Epithelial cell of prostate (primary cell): ENCODE measurements at regions not wholly inside any gene's neighbourhood (a gene's known extent, or its start where the extent isn't known, plus 50 kb on each side); places are given as distances from the start of the nearest gene placed in this dataset.

ENCODE experiments used
- DNase-seq: peaks from one replicate; pipeline ENCODE4 v3.0.0-alpha.2; 2011; ENCODE audit warnings: low read depth, low spot score
- H3K27ac ChIP-seq: fragments of 450-650 bp; 2 replicates; pipeline ENCODE4 v1.5.1; 2017; ENCODE audit warnings: mild to moderate bottlenecking

DNA sequence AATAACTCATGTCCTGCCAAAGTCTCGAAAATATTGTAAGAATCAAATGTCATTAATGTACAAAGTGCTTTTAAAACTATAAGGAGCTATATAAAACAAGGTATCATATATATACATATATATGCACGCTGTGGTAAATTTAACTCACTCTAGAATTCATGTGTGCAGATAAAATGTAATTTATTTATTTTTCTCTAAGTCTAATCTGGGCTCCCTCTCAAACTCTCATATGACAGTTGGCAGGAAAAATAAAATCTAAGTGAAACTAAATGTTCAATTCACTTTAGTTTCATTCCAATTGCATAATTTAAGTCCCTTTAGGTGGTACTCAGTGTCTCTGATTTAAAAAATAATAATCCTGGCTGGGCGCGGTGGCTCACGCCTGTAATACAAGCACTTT, 372.0 kb upstream of the DAB1 start:
- DNase-seq: no peak
- no peak overlapping the region for H3K27ac ChIP-seq

DNA sequence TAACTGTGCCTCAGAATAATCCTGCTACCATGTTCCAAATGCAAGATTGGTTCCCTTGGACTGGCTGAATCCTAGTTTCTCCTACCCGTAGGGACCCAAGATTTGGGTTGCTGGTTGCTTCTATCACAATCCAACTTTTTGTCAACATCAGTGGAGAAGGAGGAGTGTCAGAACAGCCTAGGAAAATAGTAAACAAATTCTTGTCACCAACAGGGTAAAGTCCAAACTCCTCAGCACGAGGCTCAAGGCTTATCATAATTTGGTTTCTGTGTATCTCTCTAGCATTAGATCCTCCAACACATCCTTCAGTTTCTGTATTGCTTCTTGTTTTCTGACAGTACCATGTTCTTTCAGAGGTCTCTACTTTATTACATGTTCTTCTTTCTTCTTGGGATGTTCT, 370.2 kb upstream of the DAB1 start:
- no peak for DNase-seq
- H3K27ac ChIP-seq: no peak overlapping the region

DNA sequence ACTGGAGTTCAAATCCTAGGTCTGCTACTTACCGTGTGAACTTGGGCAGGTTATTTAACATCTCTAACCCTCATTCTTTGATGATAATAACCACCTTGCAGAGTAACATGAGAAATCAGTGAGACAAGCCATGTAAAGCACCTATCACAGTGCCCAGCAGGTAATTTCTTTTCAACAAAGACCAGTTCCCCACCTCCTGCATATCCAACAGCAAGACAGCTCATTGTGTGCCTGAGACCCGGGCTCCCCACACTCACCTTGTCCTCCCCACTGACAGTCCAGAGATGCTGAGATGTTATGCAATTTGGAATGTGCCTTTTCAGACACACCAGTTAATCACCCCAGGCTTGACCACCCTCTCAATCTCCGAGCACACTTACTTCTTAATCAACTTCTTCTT, 367.6 kb upstream of the DAB1 start:
- H3K27ac ChIP-seq: no peak overlapping the region
- no peak for DNase-seq

DNA sequence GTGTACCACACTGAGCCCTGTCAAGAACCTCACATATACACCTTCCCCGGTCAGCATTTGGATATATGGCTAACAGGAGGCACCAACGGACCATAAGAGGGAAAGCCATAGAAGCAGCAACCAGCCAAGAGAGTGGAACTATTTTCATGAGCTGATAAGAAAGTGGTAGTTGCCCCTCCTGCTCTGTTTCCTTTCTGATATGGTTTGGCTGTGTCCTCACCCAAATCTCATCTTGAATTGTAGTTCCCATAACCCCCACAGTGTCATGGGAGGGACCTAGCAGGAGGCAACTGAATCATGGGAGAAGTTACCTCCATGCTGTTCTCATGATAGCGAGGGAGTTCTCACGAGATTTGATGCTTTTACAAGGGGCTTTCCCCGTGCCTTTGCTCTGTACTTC, 366.1 kb upstream of the DAB1 start:
- no peak overlapping the region for H3K27ac ChIP-seq
- DNase-seq: no peak

DNA sequence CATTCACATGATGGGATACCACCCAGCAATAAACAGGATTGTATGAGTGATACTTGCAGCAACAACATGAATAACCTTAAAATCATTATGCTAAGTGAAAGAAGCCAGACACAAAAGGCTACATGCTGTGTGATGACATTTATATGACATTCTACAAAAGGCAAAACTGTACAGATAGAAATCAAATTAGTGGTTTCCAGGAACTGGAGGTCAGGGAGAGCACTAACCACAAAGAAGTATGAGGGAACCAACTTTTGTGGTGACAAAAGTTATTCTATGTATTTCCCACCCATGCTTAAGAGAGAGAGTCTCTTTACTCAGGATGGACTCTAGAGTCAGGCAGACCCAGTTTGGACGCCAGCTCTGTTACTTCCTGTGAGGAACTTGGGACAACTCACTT, 364.5 kb upstream of the DAB1 start:
- no peak for DNase-seq
- H3K27ac ChIP-seq: no peak overlapping the region

DNA sequence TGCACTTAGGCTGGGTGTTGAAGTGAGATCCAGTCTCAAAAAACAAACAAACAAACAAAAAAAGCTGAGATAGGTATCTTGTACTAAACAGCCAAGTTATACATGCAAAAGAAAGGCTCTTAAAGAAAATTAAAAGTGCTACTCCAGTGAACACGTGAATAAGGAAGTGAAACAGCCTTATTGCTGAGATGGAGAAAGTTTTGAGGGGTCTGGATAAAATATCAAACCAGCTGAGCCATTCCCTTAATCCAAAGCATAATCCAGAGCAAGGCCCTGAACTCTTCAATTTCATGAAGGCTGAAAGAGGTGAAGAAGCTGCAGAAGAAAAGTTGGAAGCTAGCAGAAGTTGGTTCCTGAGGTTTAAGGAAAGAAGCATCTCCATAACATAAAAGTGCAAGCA, 360.5 kb upstream of the DAB1 start:
- DNase-seq: no peak
- H3K27ac ChIP-seq: no peak overlapping the region

DNA sequence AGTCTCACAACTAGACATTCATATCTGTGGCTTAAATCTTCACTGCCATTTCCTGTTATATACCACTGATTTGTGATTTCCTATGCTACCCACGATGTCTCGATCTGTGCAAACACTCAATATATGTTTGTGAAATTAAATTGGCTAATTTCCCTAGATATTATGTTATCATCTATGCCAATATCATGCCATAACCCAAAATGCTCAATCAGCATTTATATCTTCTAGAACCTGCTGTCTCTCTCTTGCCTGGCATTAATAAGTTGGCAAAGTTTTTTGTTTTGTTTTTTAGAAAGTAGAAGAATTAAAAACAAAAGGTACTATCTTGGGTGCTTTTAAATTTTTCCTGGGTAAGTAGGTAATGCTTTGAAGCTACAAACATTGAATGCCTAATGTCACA, 358.5 kb upstream of the DAB1 start:
- no peak for DNase-seq
- no peak overlapping the region for H3K27ac ChIP-seq

DNA sequence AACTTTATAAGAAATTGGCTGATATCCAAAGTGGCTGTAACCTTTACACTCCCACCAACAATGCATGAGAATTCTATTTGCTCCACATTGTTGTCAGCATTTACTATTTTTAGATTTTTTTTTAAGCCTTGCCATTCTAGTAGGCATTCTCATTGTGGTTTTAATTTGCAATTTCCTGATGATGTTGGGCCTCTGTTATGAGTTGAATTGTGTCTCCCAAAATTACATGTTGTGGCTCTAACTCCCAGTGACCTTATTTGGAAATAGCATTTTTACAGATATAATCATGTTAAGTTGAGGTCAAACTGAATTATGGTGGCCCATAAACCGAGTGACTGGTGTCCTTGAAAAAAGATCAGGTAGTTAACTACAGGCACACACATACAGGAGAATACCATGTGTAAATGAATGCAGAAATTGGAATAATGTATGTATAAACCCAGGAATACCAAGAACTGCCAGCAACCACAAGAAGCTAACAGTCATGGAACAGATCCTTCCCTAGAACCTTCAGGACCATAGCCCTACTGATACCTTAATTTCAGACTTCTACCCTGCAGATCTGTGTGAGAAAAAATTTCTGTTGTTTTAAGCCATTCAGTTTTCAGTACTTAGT, 348.8 kb upstream of the DAB1 start:
- no peak for DNase-seq

DNA sequence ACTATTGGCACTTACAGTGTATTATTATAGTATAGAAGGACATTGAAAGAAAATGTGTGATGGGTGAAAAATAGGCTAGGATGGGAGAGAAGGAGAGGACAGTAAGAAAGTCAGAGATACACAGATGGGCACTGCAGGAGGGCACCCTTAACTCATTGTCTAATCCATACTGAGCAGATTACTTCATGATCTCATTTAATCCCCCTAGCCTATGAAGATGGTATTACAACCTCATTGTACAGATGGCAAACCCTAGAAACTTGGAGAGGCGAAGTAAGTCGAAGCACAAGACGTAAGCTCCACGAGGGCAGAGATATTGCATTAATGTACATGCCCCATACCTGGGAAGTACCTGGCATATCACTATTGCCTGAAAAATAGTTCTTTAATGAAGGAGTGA, 346.9 kb upstream of the DAB1 start:
- no peak for DNase-seq
- no peak overlapping the region for H3K27ac ChIP-seq

More for the DNA sequence above, 348.8 kb upstream of the DAB1 start:
- H3K27ac ChIP-seq: no peak overlapping the region

DNA sequence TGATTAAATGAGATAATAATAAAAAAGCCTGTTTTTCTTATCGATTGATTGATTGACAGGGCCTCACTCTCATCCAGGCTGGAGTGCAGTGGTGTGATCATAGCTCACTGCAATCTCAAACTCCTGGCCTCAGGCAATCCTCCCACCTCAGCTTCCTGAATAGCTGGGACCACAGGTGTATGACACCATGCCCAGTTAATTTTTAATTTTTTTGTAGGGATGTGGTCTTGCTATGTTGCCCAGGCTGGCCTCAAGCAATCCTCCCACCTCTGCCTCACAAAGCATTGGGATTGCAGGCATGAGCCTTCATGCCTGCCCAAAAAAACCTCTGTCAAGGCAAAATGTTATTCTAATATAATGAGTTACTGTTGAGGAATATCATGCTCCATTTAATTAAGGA, 346.4 kb upstream of the DAB1 start:
- no peak for DNase-seq
- no peak overlapping the region for H3K27ac ChIP-seq

DNA sequence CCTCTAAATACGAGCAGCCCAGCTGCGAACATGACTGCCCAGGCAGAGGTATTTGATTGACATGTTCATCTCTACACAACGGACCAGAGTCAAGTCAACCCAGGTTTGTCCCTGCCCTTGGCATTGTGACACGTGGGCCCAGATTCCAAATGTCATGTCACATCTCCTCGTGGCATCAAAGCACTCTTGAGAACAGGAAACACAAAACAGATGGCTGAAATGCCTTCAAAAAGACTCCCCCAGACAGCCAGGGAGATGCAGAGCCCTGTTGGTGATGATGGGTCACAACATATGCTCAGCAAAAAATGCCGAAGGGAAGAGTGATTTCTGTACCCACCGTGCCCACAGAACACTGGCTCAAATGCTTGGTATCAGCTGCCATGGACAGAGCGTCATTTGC, 337.8 kb upstream of the DAB1 start:
- no peak overlapping the region for H3K27ac ChIP-seq
- DNase-seq: no peak

DNA sequence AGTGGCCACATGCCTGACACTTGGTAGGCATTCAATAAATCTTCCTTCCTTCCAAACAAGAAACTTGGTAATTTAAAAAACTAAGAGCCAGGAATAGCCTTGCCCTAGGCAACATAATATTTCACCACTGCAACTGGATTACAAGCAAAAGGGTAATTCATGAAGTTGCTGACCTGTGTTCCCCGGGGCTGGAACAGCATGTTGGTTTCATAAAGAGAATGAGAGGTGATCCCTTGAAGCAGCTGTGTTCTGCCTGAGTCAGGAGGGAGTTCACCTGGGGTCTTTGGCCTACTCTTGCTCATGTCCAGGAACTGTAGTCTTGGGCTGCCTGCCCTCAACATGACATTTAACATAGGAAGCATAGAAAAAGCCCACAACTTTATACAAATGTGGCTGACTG, 329.0 kb upstream of the DAB1 start:
- no peak overlapping the region for H3K27ac ChIP-seq
- DNase-seq: no peak

DNA sequence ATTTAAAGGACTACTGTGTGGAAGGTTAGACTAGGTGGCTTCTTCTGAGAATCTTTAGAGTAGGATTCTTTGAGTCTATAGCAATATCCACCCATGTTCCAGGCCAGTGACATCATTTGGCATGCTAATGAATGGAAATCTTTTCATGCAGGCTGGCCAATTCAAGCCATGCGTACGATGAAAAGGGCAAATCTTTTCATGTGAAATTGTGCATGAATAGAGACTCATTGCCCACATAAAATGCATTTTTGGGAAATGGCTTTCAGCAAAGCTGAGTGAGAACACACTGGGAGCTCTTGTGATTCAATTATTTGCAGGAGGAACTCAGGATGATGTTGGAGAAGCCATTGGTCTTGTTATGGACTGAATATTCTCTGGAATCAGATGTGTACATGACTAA, 324.9 kb upstream of the DAB1 start:
- DNase-seq: no peak
- H3K27ac ChIP-seq: no peak overlapping the region

DNA sequence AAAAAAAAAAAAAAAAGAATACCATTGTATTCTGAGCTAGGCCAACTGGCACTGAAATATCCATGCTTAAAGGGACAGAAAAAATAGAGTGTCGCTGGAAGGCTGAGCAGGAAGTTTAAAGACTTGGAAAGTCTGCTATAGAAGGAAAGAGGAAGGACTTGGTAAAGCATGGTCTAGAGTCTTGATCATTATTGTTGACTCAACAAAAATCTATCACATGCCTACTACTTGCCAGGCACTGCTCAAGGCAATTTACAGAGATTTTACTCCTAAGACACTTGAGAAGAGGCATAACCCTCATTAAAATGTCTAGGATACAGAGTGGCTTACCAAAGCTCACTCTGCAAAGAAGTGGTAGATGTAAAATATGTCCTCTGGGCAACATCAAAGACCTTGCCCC, 324.0 kb upstream of the DAB1 start:
- H3K27ac ChIP-seq: no peak overlapping the region
- DNase-seq: no peak

DNA sequence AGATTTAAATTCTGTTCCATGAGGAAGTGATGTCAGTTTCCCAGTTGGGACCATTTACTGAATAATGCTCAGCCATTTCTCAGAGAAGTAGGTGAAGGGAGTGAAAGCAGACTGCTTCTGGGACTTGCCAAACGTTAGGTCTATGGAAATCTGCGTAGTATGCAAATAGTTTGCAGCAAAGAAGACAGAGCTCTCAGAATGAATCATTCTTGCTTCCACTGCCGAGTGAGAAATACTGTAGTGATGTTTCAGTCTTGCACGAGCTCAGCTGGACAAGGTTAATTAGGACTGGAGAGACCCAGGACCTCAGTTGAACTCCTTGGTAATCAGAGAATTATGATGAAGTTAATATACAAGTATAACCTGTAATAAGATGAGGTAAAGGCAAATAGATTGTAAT, 317.7 kb upstream of the DAB1 start:
- no peak overlapping the region for H3K27ac ChIP-seq
- DNase-seq: no peak

DNA sequence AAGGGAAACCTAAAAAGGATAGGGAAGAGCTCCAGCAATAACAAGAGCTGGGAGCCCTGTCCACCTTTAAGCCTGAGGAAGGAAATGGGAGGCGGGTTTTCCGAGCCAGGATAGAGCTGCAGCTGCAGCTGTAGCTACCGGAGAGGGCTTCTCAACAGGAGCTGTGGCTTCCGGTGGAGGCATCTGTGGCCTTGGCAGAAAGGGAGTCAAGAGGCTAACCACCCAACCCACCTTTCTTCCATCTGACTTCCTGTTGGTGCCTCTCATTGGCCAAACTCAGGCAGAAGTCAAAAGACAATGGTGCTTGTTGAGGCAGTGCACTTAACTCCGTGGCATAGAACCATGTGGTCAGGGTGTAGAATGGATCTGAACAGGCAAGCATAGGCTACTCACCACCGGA, 313.1 kb upstream of the DAB1 start:
- no peak for DNase-seq
- no peak overlapping the region for H3K27ac ChIP-seq

DNA sequence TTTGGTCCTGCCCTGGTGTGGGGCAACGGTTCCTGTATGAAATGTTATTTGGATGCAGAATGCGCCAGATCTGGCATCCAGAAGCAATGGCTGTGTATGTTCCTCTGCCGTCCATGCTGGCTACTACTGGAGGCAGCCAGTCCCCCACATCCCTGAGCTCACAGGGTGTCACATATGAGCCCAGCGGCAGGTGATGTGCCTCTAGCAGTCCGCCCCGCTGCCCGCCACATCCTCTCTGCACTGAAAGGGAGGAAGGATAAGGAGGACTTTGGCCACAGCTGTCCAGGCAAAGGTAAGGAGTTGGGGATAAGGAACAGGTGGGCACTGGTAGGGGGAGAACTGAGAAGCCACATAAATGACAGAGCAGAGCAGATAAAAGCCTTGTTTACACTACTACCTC, 305.3 kb upstream of the DAB1 start:
- no peak overlapping the region for H3K27ac ChIP-seq
- DNase-seq: no peak

DNA sequence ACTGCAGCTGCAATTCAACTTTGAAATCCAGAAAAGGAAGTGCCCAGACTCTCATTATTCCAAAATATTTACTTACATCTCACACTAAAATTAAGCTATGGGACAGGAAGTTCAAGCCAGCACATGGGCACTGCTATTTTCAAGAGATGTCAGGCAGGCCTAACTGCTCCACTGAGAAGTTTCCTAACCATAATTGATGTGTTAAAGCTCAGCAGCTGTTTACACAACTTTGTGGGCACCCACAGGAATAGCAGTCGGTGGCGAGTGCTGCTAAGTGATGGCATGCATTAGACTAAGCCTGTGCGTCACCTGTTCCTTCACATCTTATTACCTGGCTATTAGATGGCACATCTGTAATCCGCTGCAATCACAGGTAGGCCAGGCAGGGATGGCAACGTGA, 303.3 kb upstream of the DAB1 start:
- no peak for DNase-seq
- no peak overlapping the region for H3K27ac ChIP-seq

DNA sequence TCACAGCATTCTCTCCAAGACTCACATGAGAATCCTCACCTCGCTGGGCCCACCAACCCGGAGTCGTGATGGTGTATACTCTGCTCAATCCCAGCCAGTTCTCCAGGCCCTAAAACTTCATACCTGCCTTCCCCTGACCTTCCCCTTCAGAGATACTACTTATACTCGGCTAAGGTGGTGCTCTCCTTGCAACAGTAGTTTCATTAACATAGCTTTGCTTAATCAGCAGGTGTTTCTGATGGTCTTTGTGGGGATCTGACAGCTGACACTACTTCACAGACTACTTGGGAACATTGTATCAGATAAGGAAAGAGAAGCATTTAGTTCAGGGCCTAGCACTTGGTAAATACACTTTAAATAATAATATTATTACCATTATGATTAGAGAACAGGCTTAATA, 301.5 kb upstream of the DAB1 start:
- H3K27ac ChIP-seq: no peak overlapping the region
- DNase-seq: no peak

DNA sequence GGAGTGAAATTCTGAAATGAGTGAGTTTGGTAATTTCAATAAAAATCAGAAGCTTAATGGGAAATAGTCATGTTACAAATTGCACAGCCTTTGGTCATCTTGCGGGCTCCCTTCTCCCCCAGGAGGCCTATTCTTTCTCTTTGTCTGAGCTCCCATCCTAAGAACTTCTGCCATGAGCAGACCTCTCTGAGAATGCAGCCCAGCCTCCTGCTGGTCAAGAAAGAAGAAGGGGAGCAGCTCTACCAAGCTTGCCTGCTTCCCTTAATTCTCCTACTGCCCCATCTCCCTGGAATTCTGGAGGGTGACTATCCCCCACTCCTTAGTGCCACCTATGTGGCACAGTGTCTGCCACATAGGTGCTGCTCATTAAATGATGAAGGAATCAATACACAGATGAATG, 300.7 kb upstream of the DAB1 start:
- DNase-seq: no peak

DNA sequence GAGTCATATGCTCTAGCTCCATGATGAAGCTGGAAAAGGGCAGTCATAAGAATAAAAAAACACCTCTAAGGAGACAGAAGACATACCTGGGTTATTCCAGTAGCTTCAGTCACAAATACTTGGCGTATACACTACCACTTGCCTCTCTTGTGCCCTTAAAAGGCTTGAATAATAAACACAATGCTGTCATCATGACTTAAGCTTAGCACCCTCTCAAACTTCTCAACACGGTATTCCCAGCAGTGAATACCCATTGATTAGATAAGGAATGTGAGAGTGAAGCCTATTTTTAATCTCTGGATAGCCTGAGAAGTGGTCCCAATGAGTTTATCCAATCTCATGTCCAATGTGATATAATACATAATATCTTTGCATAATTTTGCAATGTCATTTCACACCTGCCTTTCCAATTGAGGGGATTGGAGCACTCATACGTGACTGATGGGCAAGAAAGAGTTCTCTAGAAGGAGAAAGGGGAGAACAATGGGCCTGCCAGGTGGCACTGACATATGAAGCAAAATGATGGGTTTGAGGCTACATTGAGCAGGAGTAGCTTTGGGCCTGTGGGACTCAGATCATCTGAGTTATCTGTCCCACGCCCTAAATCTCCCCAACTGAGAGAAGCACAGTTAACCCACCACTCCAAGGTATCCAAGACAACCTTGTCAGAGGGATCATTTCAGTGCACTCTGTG, 298.6 kb upstream of the DAB1 start:
- DNase-seq: no peak

More for the DNA sequence above, 300.7 kb upstream of the DAB1 start:
- no peak overlapping the region for H3K27ac ChIP-seq

DNA sequence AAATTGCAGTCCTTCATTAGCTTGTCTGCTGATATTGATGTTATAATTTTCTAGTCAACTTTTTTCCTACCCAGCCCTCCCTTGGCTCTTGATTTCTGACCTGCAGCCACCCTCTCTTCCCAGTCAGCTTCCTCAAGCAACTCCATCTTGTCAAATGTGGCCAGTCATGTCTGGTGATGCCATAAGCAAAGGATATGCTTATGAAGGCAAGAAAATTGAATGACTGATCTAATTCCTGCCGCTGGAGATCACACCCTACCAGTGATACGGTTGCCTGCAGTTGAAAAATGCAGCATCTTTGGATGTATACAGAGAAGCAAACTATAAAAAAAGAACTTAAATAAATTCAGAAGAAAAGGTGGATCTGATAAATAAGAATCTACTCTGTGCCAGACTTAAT, 297.1 kb upstream of the DAB1 start:
- DNase-seq: no peak
- no peak overlapping the region for H3K27ac ChIP-seq

More for the DNA sequence above, 298.6 kb upstream of the DAB1 start:
- H3K27ac ChIP-seq: no peak overlapping the region
